ENCODE measurements at regions not wholly inside any gene's neighbourhood (a gene's known extent, or its start where the extent isn't known, plus 50 kb on each side); places are given as distances from the start of the nearest gene placed in this dataset.

GRCh38 chr13:34201050-34201913 lies 383.3 kb downstream of the RFC3 start:
- Histone ChIP-seq H3K36me3 (ENCODE audit: control insufficient read depth, insufficient read depth, low read length) (no peaks in the 10 kb centered on the region), H3K9ac (ENCODE audit: low read depth, low read length) (no peak overlapping the region), H3K9me3 (ENCODE audit: control insufficient read depth, insufficient read depth, low read length) (no peaks in the 10 kb centered on the region), H3K27ac (ENCODE audit: low read depth, low read length) (no peak overlapping the region), H3K4me3 (ENCODE audit: low read depth, low read length) (no peak overlapping the region), H3K27me3 (ENCODE audit: control insufficient read depth, insufficient read depth, low read length) (no peaks in the 10 kb centered on the region), H3K4me1 (ENCODE audit: control insufficient read depth, insufficient read depth, low read length) (no peaks in the 10 kb centered on the region)

GRCh38 chr13:34207334-34207733 lies 389.4 kb downstream of the RFC3 start:
- H3K27ac ChIP-seq (ENCODE audit: low read depth, low read length) = no peak overlapping the region
- no peak overlapping the region for H3K4me3 ChIP-seq (ENCODE audit: low read depth, low read length)

GRCh38 chr13:34207872-34208271 lies 389.9 kb downstream of the RFC3 start:
- no peak overlapping the region for H3K9ac ChIP-seq (ENCODE audit: low read depth, low read length)
- H3K27ac ChIP-seq (ENCODE audit: low read depth, low read length) = no peak overlapping the region
- no peaks in the 10 kb centered on the region for H3K27me3 ChIP-seq (ENCODE audit: control insufficient read depth, insufficient read depth, low read length)
- H3K9me3 ChIP-seq (ENCODE audit: control insufficient read depth, insufficient read depth, low read length) = no peaks in the 10 kb centered on the region
- no peak overlapping the region for H3K4me3 ChIP-seq (ENCODE audit: low read depth, low read length)
- H3K4me1 ChIP-seq (ENCODE audit: control insufficient read depth, insufficient read depth, low read length) = no peaks in the 10 kb centered on the region
- no peaks in the 10 kb centered on the region for H3K36me3 ChIP-seq (ENCODE audit: control insufficient read depth, insufficient read depth, low read length)

More at GRCh38 chr13:34207334-34207733, 389.4 kb downstream of the RFC3 start:
- no peaks in the 10 kb centered on the region for H3K9me3 ChIP-seq (ENCODE audit: control insufficient read depth, insufficient read depth, low read length)
- H3K9ac ChIP-seq (ENCODE audit: low read depth, low read length) = no peak overlapping the region
- H3K27me3 ChIP-seq (ENCODE audit: control insufficient read depth, insufficient read depth, low read length) = no peaks in the 10 kb centered on the region
- no peaks in the 10 kb centered on the region for H3K36me3 ChIP-seq (ENCODE audit: control insufficient read depth, insufficient read depth, low read length)
- no peaks in the 10 kb centered on the region for H3K4me1 ChIP-seq (ENCODE audit: control insufficient read depth, insufficient read depth, low read length)

GRCh38 chr13:34208336-34208735 lies 390.4 kb downstream of the RFC3 start:
- Histone ChIP-seq H3K27me3 (ENCODE audit: control insufficient read depth, insufficient read depth, low read length) (no peaks in the 10 kb centered on the region), H3K4me1 (ENCODE audit: control insufficient read depth, insufficient read depth, low read length) (no peaks in the 10 kb centered on the region), H3K9ac (ENCODE audit: low read depth, low read length) (no peak overlapping the region), H3K27ac (ENCODE audit: low read depth, low read length) (no peak overlapping the region), H3K4me3 (ENCODE audit: low read depth, low read length) (no peak overlapping the region), H3K9me3 (ENCODE audit: control insufficient read depth, insufficient read depth, low read length) (no peaks in the 10 kb centered on the region), H3K36me3 (ENCODE audit: control insufficient read depth, insufficient read depth, low read length) (no peaks in the 10 kb centered on the region)

- Histone ChIP-seq H3K4me1 (ENCODE audit: control insufficient read depth, insufficient read depth, low read length) (no peaks in the 10 kb centered on the region), H3K4me3 (ENCODE audit: low read depth, low read length) (no peak overlapping the region), H3K9ac (ENCODE audit: low read depth, low read length) (no peak overlapping the region), H3K9me3 (ENCODE audit: control insufficient read depth, insufficient read depth, low read length) (no peaks in the 10 kb centered on the region), H3K36me3 (ENCODE audit: control insufficient read depth, insufficient read depth, low read length) (no peaks in the 10 kb centered on the region), H3K27ac (ENCODE audit: low read depth, low read length) (no peak overlapping the region), H3K27me3 (ENCODE audit: control insufficient read depth, insufficient read depth, low read length) (no peaks in the 10 kb centered on the region)
These were observed 392.4 kb downstream of the RFC3 start for GRCh38 chr13:34210341-34210740.

GRCh38 chr13:34214686-34215085 lies 396.7 kb downstream of the RFC3 start:
- H3K36me3 ChIP-seq (ENCODE audit: control insufficient read depth, insufficient read depth, low read length) = no peaks in the 10 kb centered on the region
- no peaks in the 10 kb centered on the region for H3K9me3 ChIP-seq (ENCODE audit: control insufficient read depth, insufficient read depth, low read length)
- H3K4me1 ChIP-seq (ENCODE audit: control insufficient read depth, insufficient read depth, low read length) = no peaks in the 10 kb centered on the region
- no peak overlapping the region for H3K9ac ChIP-seq (ENCODE audit: low read depth, low read length)
- no peaks in the 10 kb centered on the region for H3K27me3 ChIP-seq (ENCODE audit: control insufficient read depth, insufficient read depth, low read length)
- no peak overlapping the region for H3K4me3 ChIP-seq (ENCODE audit: low read depth, low read length)
- H3K27ac ChIP-seq (ENCODE audit: low read depth, low read length) = no peak overlapping the region

GRCh38 chr13:34216256-34216655 lies 398.3 kb downstream of the RFC3 start:
- no peaks in the 10 kb centered on the region for H3K27me3 ChIP-seq (ENCODE audit: control insufficient read depth, insufficient read depth, low read length)
- H3K27ac ChIP-seq (ENCODE audit: low read depth, low read length) = no peak overlapping the region
- H3K36me3 ChIP-seq (ENCODE audit: control insufficient read depth, insufficient read depth, low read length) = no peaks in the 10 kb centered on the region
- no peak overlapping the region for H3K9ac ChIP-seq (ENCODE audit: low read depth, low read length)
- H3K4me3 ChIP-seq (ENCODE audit: low read depth, low read length) = no peak overlapping the region
- H3K9me3 ChIP-seq (ENCODE audit: control insufficient read depth, insufficient read depth, low read length) = no peaks in the 10 kb centered on the region
- H3K4me1 ChIP-seq (ENCODE audit: control insufficient read depth, insufficient read depth, low read length) = no peaks in the 10 kb centered on the region

GRCh38 chr13:34217343-34218025 lies 399.5 kb downstream of the RFC3 start:
- Histone ChIP-seq H3K9ac (ENCODE audit: low read depth, low read length) (no peak overlapping the region), H3K9me3 (ENCODE audit: control insufficient read depth, insufficient read depth, low read length) (no peaks in the 10 kb centered on the region), H3K4me3 (ENCODE audit: low read depth, low read length) (no peak overlapping the region), H3K4me1 (ENCODE audit: control insufficient read depth, insufficient read depth, low read length) (no peaks in the 10 kb centered on the region), H3K27me3 (ENCODE audit: control insufficient read depth, insufficient read depth, low read length) (no peaks in the 10 kb centered on the region), H3K36me3 (ENCODE audit: control insufficient read depth, insufficient read depth, low read length) (no peaks in the 10 kb centered on the region), H3K27ac (ENCODE audit: low read depth, low read length) (no peak overlapping the region)

GRCh38 chr13:34223984-34224383 lies 406.0 kb downstream of the RFC3 start:
- no peaks in the 10 kb centered on the region for H3K36me3 ChIP-seq (ENCODE audit: control insufficient read depth, insufficient read depth, low read length)
- H3K27me3 ChIP-seq (ENCODE audit: control insufficient read depth, insufficient read depth, low read length) = no peaks in the 10 kb centered on the region
- no peaks in the 10 kb centered on the region for H3K9me3 ChIP-seq (ENCODE audit: control insufficient read depth, insufficient read depth, low read length)
- H3K27ac ChIP-seq (ENCODE audit: low read depth, low read length) = no peak overlapping the region
- no peaks in the 10 kb centered on the region for H3K4me1 ChIP-seq (ENCODE audit: control insufficient read depth, insufficient read depth, low read length)
- H3K4me3 ChIP-seq (ENCODE audit: low read depth, low read length) = no peak overlapping the region
- H3K9ac ChIP-seq (ENCODE audit: low read depth, low read length) = no peak overlapping the region

GRCh38 chr13:34224877-34225276 lies 406.9 kb downstream of the RFC3 start:
- H3K9ac ChIP-seq (ENCODE audit: low read depth, low read length) = no peak overlapping the region
- no peaks in the 10 kb centered on the region for H3K36me3 ChIP-seq (ENCODE audit: control insufficient read depth, insufficient read depth, low read length)
- H3K9me3 ChIP-seq (ENCODE audit: control insufficient read depth, insufficient read depth, low read length) = no peaks in the 10 kb centered on the region
- no peaks in the 10 kb centered on the region for H3K4me1 ChIP-seq (ENCODE audit: control insufficient read depth, insufficient read depth, low read length)
- no peak overlapping the region for H3K4me3 ChIP-seq (ENCODE audit: low read depth, low read length)
- no peaks in the 10 kb centered on the region for H3K27me3 ChIP-seq (ENCODE audit: control insufficient read depth, insufficient read depth, low read length)
- H3K27ac ChIP-seq (ENCODE audit: low read depth, low read length) = no peak overlapping the region

- no peaks in the 10 kb centered on the region for H3K4me1 ChIP-seq (ENCODE audit: control insufficient read depth, insufficient read depth, low read length)
- no peaks in the 10 kb centered on the region for H3K27me3 ChIP-seq (ENCODE audit: control insufficient read depth, insufficient read depth, low read length)
- H3K27ac ChIP-seq (ENCODE audit: low read depth, low read length) = no peak overlapping the region
- H3K4me3 ChIP-seq (ENCODE audit: low read depth, low read length) = no peak overlapping the region
- no peaks in the 10 kb centered on the region for H3K36me3 ChIP-seq (ENCODE audit: control insufficient read depth, insufficient read depth, low read length)
- H3K9ac ChIP-seq (ENCODE audit: low read depth, low read length) = no peak overlapping the region
- no peaks in the 10 kb centered on the region for H3K9me3 ChIP-seq (ENCODE audit: control insufficient read depth, insufficient read depth, low read length)
These were observed 412.3 kb downstream of the RFC3 start for GRCh38 chr13:34230271-34230670.
